Peyer's patch (tissue), 4 donors: ENCODE measurements at regions not wholly inside any gene's neighbourhood (a gene's known extent, or its start where the extent isn't known, plus 50 kb on each side); places are given as distances from the start of the nearest gene placed in this dataset.

Experiments
- POLR2A ChIP-seq, 2 donors: fragments of 450-650 bp; IDR thresholded peaks; one replicate each; pipeline ENCODE4 v1.5.1; 2017; ENCODE audit warnings: antibody characterized with exemption in 2 of 2, mild to moderate bottlenecking in 2 of 2, moderate library complexity in 2 of 2
- TF ChIP-seq, protein P1 (sequence below), 6 experiments: fragments of 450-650 bp in 4 of 6; fragments of 200-600 bp in 2 of 6; sonication (generic) in 1 of 6; IDR thresholded peaks; one replicate each; pipeline ENCODE4 v1.5.1; 2017 to 2019; ENCODE audit warnings: antibody characterized with exemption in 6 of 6, mild to moderate bottlenecking in 3 of 6, moderate library complexity in 1 of 6

DNA sequence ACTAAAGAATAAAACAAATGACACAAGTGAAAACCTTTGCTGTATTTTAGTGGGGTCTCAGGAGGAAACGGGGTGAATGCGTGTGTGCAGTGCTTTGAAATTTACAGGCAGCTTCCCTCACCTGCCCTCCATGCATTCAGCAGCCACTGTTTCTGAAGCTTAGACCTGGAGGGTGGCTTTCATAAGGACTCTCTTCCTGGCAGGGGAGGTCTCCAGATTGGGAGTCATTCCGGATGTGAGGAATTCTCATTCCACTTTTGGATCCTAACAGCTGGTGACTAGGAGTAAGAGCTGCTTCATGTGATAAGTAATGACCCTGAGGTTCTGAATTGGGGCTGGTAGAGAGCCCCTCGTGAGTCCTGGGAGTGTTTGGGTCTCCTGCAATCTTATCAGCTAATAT lies 192.5 kb downstream of the SH3BP4 start:
- TF ChIP-seq, protein P1, sequence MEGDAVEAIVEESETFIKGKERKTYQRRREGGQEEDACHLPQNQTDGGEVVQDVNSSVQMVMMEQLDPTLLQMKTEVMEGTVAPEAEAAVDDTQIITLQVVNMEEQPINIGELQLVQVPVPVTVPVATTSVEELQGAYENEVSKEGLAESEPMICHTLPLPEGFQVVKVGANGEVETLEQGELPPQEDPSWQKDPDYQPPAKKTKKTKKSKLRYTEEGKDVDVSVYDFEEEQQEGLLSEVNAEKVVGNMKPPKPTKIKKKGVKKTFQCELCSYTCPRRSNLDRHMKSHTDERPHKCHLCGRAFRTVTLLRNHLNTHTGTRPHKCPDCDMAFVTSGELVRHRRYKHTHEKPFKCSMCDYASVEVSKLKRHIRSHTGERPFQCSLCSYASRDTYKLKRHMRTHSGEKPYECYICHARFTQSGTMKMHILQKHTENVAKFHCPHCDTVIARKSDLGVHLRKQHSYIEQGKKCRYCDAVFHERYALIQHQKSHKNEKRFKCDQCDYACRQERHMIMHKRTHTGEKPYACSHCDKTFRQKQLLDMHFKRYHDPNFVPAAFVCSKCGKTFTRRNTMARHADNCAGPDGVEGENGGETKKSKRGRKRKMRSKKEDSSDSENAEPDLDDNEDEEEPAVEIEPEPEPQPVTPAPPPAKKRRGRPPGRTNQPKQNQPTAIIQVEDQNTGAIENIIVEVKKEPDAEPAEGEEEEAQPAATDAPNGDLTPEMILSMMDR (IDR thresholded peaks at IDR 0.05), result no peak
- no peak for TF ChIP-seq POLR2A (IDR thresholded peaks at IDR 0.05)
